A549 (cell line): ENCODE measurements at regions not wholly inside any gene's neighbourhood (a gene's known extent, or its start where the extent isn't known, plus 50 kb on each side); places are given as distances from the start of the nearest gene placed in this dataset.

Experiments used
- CBX2 ChIP-seq: fragments of 200-600 bp; sonication (generic); IDR thresholded peaks from 2 replicates; pipeline ENCODE4 v1.6.1; 2016; ENCODE audit warnings: low read depth, mild to moderate bottlenecking, borderline replicate concordance
- CTCF ChIP-seq: fragments of >200 bp; sonication (Bioruptor Twin); formaldehyde crosslinking; IDR thresholded peaks from 3 replicates; pipeline ENCODE4 v1.5.1; 2016
- KDM5A ChIP-seq: fragments of 200-600 bp; sonication (generic); IDR thresholded peaks from 2 replicates; pipeline ENCODE4 v1.6.1; 2016; ENCODE audit warnings: antibody characterized with exemption, mild to moderate bottlenecking
- POLR2A ChIP-seq: IDR thresholded peaks from 2 replicates; pipeline ENCODE4 v1.6.1; 2012; ENCODE audit warnings: mild to moderate bottlenecking, low read length

- no peak for TF ChIP-seq CTCF
- TF ChIP-seq POLR2A: no peak
- TF ChIP-seq CBX2: no peak
- no peak for TF ChIP-seq KDM5A
Observed at GRCh38 chrX:117134983-117135382, 672.2 kb upstream of the CT83 start.
